HepG2 (cell line): ENCODE measurements at regions not wholly inside any gene's neighbourhood (a gene's known extent, or its start where the extent isn't known, plus 50 kb on each side); places are given as distances from the start of the nearest gene placed in this dataset.

Experiments used
- HDAC2 ChIP-seq: sonication (generic); formaldehyde crosslinking; IDR thresholded peaks from 2 replicates; pipeline ENCODE4 v1.4.0; 2020; ENCODE audit warnings: missing genetic modification reagents
- TF ChIP-seq, protein P1 (sequence below): sonication (generic); formaldehyde crosslinking; conservative IDR thresholded peaks from 2 replicates; pipeline ENCODE4 v1.4.0; 2020; ENCODE audit warnings: missing genetic modification reagents
- TF ChIP-seq, protein P2 (sequence below): sonication (generic); formaldehyde crosslinking; IDR thresholded peaks from 2 replicates; pipeline ENCODE4 v1.9.0; 2022; ENCODE audit warnings: missing genetic modification reagents, mild to moderate bottlenecking, borderline replicate concordance

DNA sequence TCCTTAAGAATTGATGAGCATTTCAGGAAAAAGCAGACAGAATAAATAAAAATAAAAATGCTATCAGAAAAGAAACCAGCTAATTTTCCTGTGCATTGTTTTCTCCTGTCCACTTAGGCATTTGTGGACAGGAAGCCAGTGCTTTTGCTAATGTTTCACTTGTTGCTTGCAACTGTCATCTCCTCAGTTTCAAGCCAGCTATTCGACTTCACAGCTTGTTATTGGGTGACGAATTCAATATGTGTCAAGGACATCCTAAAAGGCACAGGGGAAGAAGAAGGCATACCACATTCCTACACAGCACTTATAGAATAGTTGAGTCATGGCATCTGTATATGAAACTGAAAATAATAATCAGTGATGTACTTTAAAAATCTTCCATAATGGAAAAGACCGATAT lies 530.6 kb upstream of the KIRREL3 start:
- TF ChIP-seq, protein P1, sequence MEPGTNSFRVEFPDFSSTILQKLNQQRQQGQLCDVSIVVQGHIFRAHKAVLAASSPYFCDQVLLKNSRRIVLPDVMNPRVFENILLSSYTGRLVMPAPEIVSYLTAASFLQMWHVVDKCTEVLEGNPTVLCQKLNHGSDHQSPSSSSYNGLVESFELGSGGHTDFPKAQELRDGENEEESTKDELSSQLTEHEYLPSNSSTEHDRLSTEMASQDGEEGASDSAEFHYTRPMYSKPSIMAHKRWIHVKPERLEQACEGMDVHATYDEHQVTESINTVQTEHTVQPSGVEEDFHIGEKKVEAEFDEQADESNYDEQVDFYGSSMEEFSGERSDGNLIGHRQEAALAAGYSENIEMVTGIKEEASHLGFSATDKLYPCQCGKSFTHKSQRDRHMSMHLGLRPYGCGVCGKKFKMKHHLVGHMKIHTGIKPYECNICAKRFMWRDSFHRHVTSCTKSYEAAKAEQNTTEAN, result no peak
- TF ChIP-seq, protein P2, sequence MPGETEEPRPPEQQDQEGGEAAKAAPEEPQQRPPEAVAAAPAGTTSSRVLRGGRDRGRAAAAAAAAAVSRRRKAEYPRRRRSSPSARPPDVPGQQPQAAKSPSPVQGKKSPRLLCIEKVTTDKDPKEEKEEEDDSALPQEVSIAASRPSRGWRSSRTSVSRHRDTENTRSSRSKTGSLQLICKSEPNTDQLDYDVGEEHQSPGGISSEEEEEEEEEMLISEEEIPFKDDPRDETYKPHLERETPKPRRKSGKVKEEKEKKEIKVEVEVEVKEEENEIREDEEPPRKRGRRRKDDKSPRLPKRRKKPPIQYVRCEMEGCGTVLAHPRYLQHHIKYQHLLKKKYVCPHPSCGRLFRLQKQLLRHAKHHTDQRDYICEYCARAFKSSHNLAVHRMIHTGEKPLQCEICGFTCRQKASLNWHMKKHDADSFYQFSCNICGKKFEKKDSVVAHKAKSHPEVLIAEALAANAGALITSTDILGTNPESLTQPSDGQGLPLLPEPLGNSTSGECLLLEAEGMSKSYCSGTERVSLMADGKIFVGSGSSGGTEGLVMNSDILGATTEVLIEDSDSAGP (CRISPR knock-in tag), result no peak
- TF ChIP-seq HDAC2 (CRISPR knock-in tag), result no peak
